ENCODE measurements at regions not wholly inside any gene's neighbourhood (a gene's known extent, or its start where the extent isn't known, plus 50 kb on each side); places are given as distances from the start of the nearest gene placed in this dataset.

DNA sequence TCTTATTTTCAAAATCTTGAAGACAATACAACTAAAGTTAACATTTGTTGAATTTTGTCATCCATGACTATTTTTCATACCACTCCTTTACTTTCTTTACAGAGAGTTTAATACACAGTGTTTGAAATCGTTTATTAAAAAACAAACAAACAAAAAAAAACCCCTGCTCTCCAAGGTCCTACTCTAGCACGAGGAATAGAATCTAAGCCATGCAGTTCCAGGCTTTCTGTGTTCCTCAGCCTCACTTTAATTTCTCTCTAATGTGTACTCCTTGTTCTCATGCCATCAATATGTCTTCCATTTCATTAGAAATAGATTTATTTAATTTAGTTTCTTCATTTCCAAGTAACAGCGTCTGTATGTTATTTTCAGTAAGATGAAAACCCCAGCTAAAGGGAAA lies 381.2 kb upstream of the MC4R start:
- no peak for DNase-seq (ENCODE audit: low read depth in 4 of 4, low spot score in 3 of 4)

DNA sequence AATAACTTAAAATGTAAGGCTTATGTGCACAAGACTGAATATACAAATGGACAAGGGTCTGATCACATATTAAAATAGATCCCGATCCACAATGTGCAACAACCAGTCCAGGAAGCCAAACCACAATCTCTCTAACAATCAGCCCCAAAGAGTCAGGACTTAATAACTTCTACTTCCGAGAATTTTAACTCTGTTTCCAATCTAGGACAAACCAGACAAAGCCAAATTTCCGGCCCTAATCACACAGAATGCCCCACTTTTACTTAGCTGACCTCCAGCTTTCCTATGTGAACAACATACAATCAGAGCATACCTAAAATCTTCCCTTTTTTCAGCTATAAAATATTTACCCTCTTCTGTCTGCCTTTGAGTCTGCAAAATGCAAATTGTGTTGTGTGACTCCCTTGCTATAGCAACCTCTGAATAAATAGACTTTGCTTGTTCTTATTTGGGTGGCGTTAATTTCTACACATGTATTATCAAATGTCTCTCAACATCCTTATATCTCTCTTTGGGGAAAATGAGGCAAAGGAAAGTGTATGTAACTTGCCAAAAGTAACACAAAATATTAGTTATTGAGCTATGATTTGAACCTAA lies 381.9 kb upstream of the MC4R start:
- DNase-seq (ENCODE audit: low read depth in 4 of 4, low spot score in 3 of 4): no peak

DNA sequence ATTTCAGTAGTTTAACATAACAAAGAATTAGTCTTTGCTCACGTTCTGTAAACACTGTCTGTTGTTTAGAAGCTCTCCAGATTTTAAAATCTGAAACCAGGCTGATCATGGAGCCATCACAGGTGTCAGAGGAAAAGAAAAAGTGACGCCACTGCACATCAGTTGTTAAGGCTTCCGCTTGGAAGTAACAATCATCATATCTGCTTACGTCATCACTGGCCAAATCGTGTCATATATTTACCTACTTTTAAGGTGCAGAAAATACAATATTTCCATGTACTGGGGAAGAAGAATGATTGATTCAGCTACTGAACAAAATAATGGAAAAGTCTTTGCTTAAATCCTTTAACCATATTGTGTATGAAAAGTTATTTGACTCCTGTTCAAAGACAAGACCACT lies 382.6 kb upstream of the MC4R start:
- DNase-seq (ENCODE audit: low read depth in 4 of 4, low spot score in 3 of 4): no peak

DNA sequence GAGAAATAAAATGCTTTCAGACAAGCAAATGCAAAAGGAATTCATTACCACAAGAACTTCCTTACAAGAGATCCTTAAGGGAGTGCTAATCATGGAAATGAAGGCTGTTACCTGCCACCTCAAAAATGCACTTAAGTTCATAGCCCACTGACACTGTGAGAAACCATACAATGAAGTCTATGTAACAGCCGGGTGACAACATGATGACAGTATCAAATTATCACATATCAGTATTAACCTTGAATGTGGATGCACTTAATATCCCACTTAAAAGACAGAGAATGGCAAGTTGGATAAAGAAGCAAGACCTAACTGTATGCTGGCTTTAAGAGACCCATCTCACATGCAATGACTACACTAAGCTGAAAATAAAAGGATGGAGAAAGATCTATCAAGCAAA lies 403.4 kb upstream of the MC4R start:
- no peak for DNase-seq (ENCODE audit: low read depth in 4 of 4, low spot score in 3 of 4)

DNA sequence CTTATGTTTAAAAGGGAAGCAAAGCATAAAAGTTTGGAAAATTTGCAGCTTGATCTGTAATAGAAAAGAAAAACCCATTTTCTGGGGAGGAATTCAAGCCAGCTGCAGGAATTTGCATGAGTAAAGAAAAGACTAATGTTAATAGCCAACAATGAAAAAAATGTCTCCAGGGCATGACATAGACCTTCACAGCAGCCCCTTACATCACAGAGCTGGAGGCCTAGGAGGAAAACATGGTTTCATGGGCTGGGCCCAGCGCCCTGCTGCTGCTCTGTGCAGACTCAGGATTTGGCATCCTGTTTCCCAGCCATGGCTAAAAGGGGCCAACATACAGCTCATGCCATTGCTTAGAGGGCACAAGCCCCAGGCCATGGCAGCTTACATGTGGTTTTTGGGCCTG lies 411.6 kb upstream of the MC4R start:
- DNase-seq (ENCODE audit: low read depth in 4 of 4, low spot score in 3 of 4): no peak

DNA sequence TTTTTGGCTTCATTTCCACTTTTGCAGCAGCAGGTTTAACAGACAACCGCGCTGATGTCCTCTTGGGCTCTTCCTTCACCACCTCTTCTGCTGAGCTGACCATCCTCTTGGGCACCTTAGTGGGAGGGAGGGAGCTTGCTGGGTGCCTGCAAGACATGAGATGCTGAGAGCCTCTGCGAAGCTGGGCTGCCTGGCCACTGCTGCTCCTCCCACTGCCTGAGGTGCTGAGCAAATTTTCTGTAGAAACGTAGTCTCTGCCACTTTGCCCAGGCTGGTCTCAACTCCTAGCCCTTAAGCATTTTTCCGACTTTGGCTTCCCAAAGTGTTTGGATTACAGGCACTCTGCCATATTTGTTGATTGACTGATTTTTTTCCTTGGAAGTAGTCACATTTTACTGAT lies 422.2 kb upstream of the MC4R start:
- DNase-seq (ENCODE audit: low read depth in 4 of 4, low spot score in 3 of 4): no peak

DNA sequence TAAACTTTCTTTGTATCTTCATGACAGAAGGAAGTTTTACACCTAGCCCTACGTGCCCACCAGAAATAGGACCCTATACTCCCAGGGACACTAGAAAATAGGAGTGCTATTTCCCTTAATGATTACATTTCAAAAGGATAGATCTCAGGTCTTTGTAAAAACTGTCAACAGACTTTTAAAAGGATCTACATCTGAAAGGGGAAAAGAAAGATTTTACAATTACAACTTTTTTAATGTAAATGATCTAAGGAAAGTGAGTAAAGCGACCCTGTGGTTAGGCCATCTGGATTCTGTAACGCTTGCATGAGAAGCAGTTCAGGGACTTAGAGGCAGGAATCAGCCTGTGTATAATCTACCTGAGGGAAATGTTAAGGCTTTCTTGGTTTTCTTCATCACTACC lies 431.8 kb upstream of the MC4R start:
- no peak for DNase-seq (ENCODE audit: low read depth in 4 of 4, low spot score in 3 of 4)

DNA sequence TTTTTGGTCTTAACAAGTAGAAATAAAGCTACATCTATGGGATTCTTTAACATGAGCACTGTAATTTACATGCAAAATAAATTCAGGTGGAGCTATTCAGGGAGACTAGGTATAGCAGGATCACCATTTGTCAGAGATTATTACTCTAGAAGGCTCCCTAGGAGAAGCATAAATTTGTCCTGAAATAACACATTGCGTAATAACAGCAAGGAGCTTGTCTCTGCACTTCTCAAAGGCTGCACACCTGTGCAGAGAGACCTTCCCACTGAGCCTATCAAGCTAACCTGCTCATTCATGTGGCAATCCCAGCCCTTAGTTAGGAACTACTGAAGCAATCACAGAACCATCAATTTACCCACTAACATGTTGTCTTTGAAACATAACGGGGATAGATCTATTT lies 437.4 kb upstream of the MC4R start:
- DNase-seq (ENCODE audit: low read depth in 4 of 4, low spot score in 3 of 4): no peak

DNA sequence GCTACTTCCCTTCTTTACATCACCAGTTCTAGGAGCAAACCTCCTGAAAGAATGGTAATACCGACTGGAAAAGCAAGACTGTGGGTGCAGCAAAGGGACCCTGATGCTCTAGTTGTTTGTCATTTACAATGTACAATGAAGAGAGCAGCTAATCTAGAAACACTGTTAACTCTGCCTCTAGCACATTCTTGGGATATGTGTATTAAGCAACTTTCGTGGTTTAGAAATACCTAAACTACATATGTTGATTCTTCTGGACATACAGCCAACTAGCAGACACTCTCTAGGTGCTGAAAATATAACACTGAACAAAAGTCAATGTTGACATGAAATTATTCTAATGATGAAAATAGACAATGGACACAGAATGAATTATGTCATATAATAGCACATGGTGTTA lies 440.3 kb upstream of the MC4R start:
- no peak for DNase-seq (ENCODE audit: low read depth in 4 of 4, low spot score in 3 of 4)

DNA sequence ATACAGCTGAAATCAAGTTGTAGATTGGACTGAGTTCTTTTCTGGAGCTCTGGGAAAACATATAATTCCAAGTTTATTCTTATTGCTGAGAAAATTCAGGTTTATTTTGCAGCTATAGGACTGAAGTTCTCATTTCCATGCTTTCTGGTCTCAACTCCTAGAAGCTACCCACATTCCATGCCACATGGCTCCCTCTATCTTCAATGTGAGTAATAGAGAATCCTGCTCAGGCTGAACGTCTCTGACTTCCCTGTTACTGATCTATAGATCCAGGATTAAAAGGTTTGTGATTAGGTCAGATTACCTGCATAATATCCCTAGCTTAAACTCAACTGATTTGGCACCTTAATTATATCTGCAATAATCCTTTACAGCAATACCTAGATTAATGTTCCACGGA lies 453.8 kb upstream of the MC4R start:
- no peak for DNase-seq (ENCODE audit: low read depth in 4 of 4, low spot score in 3 of 4)

DNA sequence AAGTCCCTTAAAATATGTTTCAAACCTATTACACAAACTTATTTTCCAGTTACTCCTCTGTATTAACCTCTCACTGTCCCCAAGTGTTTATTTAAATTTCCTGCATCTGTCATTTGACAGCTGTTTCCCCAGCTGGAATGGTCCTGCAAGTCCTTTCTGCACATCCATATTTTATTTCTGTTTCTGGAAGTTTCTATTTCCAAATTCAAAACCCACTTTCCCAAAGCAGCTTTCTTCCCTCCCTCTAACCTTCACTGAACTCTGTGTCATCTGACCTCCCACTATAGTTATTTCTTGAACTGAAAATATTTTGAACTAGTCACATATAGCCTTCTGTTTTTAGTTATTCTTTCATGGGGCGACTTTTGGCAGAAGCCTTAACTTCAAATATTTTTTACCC lies 459.4 kb upstream of the MC4R start:
- DNase-seq (ENCODE audit: low read depth in 4 of 4, low spot score in 3 of 4): no peak

DNA sequence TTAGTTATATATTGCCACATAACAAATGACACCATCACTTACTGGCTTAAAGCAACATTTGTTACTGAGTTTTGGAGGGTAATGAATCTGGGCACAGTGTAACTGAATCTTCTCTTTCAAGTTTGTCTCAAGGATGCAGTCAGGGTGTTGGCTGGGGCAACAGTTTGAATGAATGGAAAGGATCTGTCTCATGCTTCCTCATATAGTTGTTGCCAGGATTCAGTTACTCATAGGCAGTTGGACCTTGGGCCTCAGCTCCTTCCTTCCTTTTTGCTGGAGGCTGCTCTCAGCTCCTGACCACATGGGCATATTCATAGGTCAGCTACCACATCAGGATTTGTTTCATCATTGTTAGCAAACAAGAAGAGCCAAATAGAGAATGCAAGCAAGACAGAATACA lies 466.1 kb upstream of the MC4R start:
- no peak for DNase-seq (ENCODE audit: low read depth in 4 of 4, low spot score in 3 of 4)

DNA sequence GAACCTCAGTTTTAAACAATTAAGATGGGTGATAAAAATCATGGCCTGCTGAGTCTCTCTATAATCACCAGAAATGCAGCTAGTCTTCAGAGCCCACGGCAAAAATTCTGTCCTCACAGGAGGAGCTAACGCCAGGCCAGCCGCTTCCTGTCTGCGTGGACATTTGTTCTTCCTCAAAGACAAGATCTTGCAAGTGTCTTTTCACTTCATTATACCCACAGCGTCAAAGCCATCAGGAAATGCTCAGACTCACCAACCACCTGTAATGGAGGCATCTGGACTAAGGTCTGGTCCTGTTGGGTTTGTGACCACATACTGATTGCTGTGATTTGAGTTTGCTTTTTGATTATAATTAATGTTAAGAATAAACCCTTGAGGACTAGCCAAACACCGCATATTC lies 473.8 kb upstream of the MC4R start:
- DNase-seq (ENCODE audit: low read depth in 4 of 4, low spot score in 3 of 4): no peak

DNA sequence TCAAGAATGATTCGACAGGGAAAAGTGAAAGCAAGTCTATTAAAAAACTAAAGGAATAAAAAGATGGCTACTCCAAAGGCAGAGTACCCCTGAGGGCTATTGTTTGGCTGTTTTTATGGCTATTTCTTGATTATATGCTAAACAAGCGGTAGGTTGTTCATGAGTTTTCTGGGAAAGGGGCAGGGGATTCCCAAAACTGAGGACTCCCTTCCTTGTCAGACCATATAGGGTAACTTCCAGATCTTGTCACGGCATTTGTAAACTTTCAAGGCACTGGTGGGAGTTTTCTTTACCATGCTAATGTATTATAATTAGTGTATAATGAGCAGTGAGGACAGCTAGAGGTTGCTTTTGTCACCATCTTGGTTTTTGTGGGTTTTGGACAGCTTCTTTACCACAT lies 474.9 kb upstream of the MC4R start:
- no peak for DNase-seq (ENCODE audit: low read depth in 4 of 4, low spot score in 3 of 4)

DNA sequence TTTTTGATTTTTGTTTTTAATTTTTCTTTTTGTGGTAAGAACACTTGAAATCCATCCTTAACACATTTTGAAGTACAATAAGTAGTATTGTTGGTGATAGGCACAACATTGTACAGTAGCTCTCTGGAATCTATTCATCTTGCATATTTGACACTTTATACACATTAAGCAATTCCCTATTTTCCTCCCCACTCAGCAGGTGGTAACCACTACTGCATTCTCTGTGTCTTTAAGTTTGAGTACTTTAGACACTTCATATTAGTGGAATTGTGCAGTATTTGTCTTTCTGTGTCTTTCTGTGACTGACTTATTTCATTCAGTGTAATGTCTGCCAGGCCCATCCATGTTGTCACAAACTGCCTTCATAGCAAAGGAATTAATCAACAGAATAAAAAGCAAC lies 471.7 kb upstream of the CDH20 start:
- DNase-seq (ENCODE audit: low read depth in 4 of 4, low spot score in 3 of 4): no peak

DNA sequence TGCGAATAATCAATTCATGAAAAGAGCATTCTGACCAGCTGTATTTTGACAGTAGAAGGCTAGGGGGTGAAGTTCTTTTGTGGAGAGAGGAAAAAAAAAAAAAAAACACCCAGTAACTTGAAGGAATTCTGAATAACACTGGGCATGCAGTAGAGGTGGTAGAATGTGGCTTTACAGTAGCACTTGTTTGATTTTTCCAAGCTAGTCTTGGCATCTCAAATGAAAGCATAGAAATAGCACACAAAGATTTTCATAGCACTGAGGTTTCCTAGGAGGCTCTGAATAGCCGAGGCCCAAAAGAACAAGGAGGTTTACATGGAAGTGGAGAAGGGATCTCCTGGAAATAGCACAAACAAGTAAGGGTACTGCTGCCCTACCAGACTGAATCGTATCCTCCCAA lies 470.2 kb upstream of the CDH20 start:
- DNase-seq (ENCODE audit: low read depth in 4 of 4, low spot score in 3 of 4): no peak

DNA sequence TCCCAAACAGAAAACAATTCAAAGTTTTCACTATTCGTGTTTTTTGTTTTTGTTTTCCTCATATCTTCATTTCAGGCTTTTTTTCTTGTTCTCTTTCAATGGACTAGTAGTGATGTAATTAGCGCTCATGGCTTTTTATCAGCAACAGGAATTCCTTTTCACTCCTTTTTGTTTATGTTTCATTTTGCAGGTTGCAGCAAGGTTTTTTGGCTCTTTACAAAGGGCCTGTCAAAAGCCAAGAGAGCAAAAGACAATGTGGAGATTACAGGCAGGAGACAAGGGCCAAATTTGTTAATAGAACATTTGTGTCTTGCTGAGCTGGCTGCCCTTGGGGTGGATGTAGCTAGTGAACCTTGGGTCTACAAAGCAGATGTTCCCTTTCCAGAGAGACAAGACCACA lies 467.4 kb upstream of the CDH20 start:
- no peak for DNase-seq (ENCODE audit: low read depth in 4 of 4, low spot score in 3 of 4)

DNA sequence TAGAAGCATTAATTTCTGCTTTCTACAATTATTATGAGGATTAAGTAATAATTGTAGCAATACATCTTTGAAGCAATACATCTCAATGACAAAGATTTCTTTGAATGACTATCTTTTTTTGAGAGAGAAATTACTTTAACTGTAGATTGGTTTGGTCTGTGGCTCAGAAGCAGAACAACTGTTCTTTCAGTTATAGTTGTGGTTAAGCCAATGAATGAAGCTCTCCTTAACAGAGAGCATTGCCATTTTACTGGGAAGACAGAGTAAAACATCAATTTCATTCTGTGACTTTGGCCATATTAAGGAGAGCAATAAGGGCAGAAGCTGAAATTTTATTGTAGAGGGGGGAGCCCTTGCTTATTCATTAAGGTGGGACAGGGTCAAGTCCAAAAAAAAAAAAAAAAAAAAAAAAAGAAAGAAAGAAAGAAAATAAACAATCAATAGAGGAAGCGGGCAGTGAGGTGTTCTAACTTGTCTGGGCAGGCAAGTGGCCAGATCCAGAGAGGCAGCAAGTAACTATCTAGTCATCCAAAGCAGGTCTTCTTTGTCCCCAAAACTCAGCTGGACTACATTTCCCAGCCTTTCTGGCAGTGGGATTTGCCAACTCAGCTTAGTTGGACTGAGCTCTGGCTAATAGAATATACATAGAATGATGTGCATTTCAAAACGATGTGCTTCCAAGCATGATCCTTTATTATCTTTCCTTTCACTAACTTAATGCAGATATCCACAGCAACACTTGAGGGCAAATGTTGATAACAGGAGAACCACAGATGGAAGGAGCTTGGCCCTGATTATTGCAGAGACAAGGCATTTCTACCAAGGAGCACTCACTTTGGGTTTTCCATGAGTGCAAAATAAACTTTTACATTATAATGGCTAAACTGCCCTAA lies 462.7 kb upstream of the CDH20 start:
- DNase-seq (ENCODE audit: low read depth in 4 of 4, low spot score in 3 of 4): no peak

DNA sequence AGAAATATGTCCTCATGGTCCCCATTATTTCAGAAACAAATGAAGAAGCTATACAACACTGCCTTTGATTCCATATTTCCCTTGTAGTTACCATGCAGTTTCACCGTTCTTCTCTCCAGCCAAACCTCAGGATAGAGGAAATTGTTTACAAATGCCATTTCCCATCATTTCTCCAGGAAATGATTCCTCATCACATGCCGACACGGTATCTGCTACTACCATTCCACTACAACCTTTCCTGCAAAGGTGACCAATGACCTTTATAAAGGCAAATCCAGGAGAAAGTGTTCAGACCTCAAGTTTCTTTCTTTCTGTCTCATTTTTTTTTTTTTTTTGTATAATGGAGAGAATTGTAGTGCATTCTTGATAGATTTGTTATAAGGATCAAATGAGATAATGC lies 460.8 kb upstream of the CDH20 start:
- DNase-seq (ENCODE audit: low read depth in 4 of 4, low spot score in 3 of 4): no peak

DNA sequence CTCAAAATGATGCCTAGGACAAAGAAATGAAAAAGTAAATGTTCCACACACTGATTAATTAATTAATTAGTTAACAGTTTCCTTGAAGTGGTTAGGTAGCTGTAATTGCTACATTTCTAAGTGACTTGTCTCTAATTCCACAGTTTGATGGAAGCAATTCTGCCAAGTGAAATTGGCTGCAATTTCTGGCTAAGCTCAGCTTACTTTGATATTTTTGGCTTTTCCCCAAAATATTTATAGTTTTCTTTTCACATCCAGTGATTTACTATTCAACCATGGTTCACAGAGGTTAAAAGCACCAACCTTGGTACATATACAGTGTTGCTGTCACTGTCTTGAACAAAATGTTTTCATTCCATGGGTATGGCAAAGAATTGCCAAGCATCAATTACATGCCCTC lies 459.5 kb upstream of the CDH20 start:
- no peak for DNase-seq (ENCODE audit: low read depth in 4 of 4, low spot score in 3 of 4)

DNA sequence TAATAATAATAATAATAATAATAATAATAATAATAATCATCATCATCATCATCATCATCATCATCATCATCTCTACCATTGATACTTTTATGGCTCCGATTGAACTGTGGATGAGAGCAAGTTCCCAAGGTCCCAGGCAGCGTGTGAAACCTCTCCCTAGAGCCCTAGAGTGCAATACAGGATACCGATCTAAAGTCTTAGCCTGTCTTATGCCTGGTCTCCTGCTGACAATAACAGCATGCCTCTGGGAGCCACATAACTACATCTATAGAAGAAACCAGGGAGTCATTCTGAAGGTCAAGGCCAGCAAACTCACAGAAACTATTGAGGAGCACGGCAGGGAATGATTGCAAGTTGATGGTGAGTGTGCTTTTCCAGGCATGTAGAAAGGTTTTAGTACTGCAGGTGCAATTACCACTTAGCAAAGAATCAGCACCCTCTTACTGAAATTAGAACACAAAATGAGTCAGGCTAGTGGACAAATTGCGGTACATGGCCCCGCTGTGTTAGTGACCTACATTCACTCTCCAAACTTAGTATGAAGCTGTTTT lies 457.2 kb upstream of the CDH20 start:
- no peak for DNase-seq (ENCODE audit: low read depth in 4 of 4, low spot score in 3 of 4)

DNA sequence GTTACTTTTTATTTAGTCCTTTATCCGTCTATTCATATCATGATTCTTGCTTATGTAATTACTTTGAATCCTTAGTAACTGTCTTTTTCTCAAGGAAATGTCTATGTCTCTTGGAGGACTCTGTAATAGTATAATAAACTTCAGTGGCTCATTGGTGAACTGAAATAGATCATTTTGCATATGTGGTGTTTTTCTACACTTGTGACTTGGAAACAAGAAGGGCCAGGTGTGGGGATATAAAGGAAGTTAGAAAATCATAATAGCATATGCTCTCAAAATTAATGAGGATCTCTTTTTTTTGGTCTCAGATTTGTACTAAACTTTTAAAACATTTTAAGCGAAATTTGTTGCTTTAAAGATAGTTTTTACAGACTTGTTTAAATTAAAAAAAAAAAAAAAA lies 453.0 kb upstream of the CDH20 start:
- DNase-seq (ENCODE audit: low read depth in 4 of 4, low spot score in 3 of 4): no peak
